ENCODE measurements at regions not wholly inside any gene's neighbourhood (a gene's known extent, or its start where the extent isn't known, plus 50 kb on each side); places are given as distances from the start of the nearest gene placed in this dataset.

GRCh38 chr7:113996405-113996804 is 77.6 kb upstream of the PPP1R3A start:
- in situ Hi-C loops (cut with HindIII; ENCODE audit: low pct_unique_long_range_greater_than_20kb, low sequenced_read_pairs) = no loop called here
- TF ChIP-seq JUND (IDR thresholded peaks at IDR 0.05; ENCODE audit: low read depth) = no peak
- no peak for DNase-seq (ENCODE audit: low read depth in 1 of 2, low spot score in 1 of 2)

GRCh38 chr7:113986216-113986615 is 67.4 kb upstream of the PPP1R3A start:
- no peak for DNase-seq (ENCODE audit: low read depth in 1 of 2, low spot score in 1 of 2)
- no peak for TF ChIP-seq JUND (IDR thresholded peaks at IDR 0.05; ENCODE audit: low read depth)
- in situ Hi-C loops (cut with HindIII; ENCODE audit: low pct_unique_long_range_greater_than_20kb, low sequenced_read_pairs) = no loop called here

GRCh38 chr7:113976508-113976907 is 57.7 kb upstream of the PPP1R3A start:
- DNase-seq (ENCODE audit: low read depth in 1 of 2, low spot score in 1 of 2) = no peak
- in situ Hi-C loops (cut with HindIII; ENCODE audit: low pct_unique_long_range_greater_than_20kb, low sequenced_read_pairs) = no loop called here
- no peak for TF ChIP-seq JUND (IDR thresholded peaks at IDR 0.05; ENCODE audit: low read depth)

GRCh38 chr7:113968713-113969112 is 49.9 kb upstream of the PPP1R3A start:
- in situ Hi-C loops (cut with HindIII; ENCODE audit: low pct_unique_long_range_greater_than_20kb, low sequenced_read_pairs) = no loop called here
- TF ChIP-seq JUND (IDR thresholded peaks at IDR 0.05; ENCODE audit: low read depth) = no peak
- DNase-seq (ENCODE audit: low read depth in 1 of 2, low spot score in 1 of 2) = no peak
